ENCODE measurements at regions not wholly inside any gene's neighbourhood (a gene's known extent, or its start where the extent isn't known, plus 50 kb on each side); places are given as distances from the start of the nearest gene placed in this dataset.

DNA sequence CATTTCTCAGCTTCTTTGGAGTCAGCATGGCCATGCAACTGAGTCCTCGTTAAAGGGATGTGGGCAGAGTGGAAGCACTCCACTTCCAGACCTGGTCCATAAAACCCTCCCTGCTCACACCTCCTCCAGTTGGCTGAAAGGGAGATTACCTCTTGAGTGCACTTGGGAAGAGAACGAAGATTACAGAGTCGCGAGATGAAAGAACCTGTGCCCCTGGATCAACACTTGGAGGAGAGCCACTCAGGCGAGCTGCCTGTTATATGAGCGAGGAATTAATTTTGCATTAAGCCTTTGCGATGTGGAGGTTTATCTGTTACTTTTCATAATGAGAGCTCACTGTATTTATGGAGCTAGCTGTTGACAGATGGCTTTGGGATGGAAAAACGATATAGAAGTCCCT lies 147.9 kb downstream of the MAF start:
- TF ChIP-seq, protein P1, sequence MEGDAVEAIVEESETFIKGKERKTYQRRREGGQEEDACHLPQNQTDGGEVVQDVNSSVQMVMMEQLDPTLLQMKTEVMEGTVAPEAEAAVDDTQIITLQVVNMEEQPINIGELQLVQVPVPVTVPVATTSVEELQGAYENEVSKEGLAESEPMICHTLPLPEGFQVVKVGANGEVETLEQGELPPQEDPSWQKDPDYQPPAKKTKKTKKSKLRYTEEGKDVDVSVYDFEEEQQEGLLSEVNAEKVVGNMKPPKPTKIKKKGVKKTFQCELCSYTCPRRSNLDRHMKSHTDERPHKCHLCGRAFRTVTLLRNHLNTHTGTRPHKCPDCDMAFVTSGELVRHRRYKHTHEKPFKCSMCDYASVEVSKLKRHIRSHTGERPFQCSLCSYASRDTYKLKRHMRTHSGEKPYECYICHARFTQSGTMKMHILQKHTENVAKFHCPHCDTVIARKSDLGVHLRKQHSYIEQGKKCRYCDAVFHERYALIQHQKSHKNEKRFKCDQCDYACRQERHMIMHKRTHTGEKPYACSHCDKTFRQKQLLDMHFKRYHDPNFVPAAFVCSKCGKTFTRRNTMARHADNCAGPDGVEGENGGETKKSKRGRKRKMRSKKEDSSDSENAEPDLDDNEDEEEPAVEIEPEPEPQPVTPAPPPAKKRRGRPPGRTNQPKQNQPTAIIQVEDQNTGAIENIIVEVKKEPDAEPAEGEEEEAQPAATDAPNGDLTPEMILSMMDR (IDR thresholded peaks at IDR 0.05; ENCODE audit: insufficient read depth, low read depth, low read length) = no peak
- no peak for TF ChIP-seq EZH2 (IDR thresholded peaks at IDR 0.05; ENCODE audit: insufficient read depth, low read length)
